Heart right ventricle (tissue), 16 donors: ENCODE measurements at regions not wholly inside any gene's neighbourhood (a gene's known extent, or its start where the extent isn't known, plus 50 kb on each side); places are given as distances from the start of the nearest gene placed in this dataset.

Source experiments
- ATAC-seq, 8 donors: fragments of 200-7000 bp; cut with Tn5 transposase; one replicate each; pipeline ENCODE4 v1.9.1; 2020; ENCODE audit warnings: mild to moderate bottlenecking in 8 of 8, moderate library complexity in 8 of 8, moderate number of reproducible peaks in 1 of 8
- DNase-seq, 2 donors: peaks; one replicate each; pipeline ENCODE4 v3.0.0-alpha.2; 2020
- H3K27ac ChIP-seq, 10 donors: fragments of 200-600 bp; sonication (generic) in 2 of 10; one replicate each; pipeline versions ENCODE4 v1.5.0 to v1.8.0; 2020 to 2022; ENCODE audit warnings: mild to moderate bottlenecking in 3 of 10
- H3K27me3 ChIP-seq, 7 donors: fragments of 200-600 bp; one replicate each; pipeline ENCODE4 v1.8.0; 2021 to 2022; ENCODE audit warnings: mild to moderate bottlenecking in 2 of 7
- H3K36me3 ChIP-seq, 9 donors: fragments of 200-600 bp; sonication (generic) in 1 of 9; one replicate each; pipeline versions ENCODE4 v1.5.0 to v1.8.0; 2020 to 2022; ENCODE audit warnings: mild to moderate bottlenecking in 2 of 9
- H3K4me1 ChIP-seq, 9 donors: fragments of 200-600 bp; sonication (generic) in 1 of 9; one replicate each; pipeline versions ENCODE4 v1.5.0 to v1.8.0; 2020 to 2022; ENCODE audit warnings: mild to moderate bottlenecking in 4 of 9
- H3K4me3 ChIP-seq, 10 donors: fragments of 200-600 bp; sonication (generic) in 2 of 10; one replicate each; pipeline versions ENCODE4 v1.5.0 to v1.8.0; 2020 to 2022; ENCODE audit warnings: mild to moderate bottlenecking in 7 of 10, moderate library complexity in 2 of 10
- H3K9me3 ChIP-seq, 11 donors: fragments of 200-600 bp in 10 of 11; sonication (generic) in 2 of 11; one replicate each; pipeline versions ENCODE4 v1.5.0 to v1.8.0; 2013 to 2022; ENCODE audit warnings: mild to moderate bottlenecking in 2 of 11, control low read depth in 1 of 11, moderate library complexity in 1 of 11
- CTCF ChIP-seq, 9 donors: fragments of 200-600 bp; sonication (generic) in 2 of 9; IDR thresholded peaks; one replicate each; pipeline versions ENCODE4 v1.5.0 to v1.8.0; 2021 to 2022; ENCODE audit warnings: antibody characterized with exemption in 9 of 9, mild to moderate bottlenecking in 5 of 9, moderate library complexity in 1 of 9
- whole genome bisulfite sequencing, 2 donors: extraction: QIAGEN DNeasy Blood & Tissue Kit; methylation state at CpG; one replicate each; pipeline ENCODE4 v1.1.7; 2013; ENCODE audit warnings: inconsistent platforms in 1 of 2; 5-methylcytosine and 5-hydroxymethylcytosine counted together
- intact Hi-C, 10 donors: fragments of 100-400 bp; cut with DNase I; formaldehyde crosslinking; loops; one replicate each; pipeline versions ENCODE4 v1.11.1 to v1.14.2; 2022
- donor health status: Arrhythmogenic right ventricular cardiomyopathy.
- donor health status: ischemic (EF 13 %, LVEDD 7.1; RV severe dilation, severe dysfunction).
- donor health status: healthy with polysubstance abuse.
- donor health status: DM: no; HTN: yes; CAD: no.
- donor health status: DM: no; HTN: no; CAD: no.
- donor health status: ischemic (EF 25% LVEDD 6.9; RV normal size, moderate dysfunction).
- donor health status: ischemic (EF 25% LVEDD 5.7; RV mildly dilated, moderate dysfunction).
- donor health status: healthy.
- donor health status: DM: yes; HTN: yes; CAD: no.
- donor health status: Ischemic cardiomyopathy.
- donor health status: ischemic (EF 35%, LVEDD 5.7; RV mildly dilated, moderate dysfunction).
- donor health status: nonischemic (EF 11% LVEDD 7.7; RV severe dilation, severe dysfunction).
- donor health status: DM: yes; HTN: yes; CAD: no.
- donor health status: PGD.
- donor health status: ischemic (EF 29% LVEDD 5.4; RV normal size, mild dysfunction).
- donor health status: nonischemic (EF 23%, LVEDD 6.1; RV moderate dilation, normal function).

DNA sequence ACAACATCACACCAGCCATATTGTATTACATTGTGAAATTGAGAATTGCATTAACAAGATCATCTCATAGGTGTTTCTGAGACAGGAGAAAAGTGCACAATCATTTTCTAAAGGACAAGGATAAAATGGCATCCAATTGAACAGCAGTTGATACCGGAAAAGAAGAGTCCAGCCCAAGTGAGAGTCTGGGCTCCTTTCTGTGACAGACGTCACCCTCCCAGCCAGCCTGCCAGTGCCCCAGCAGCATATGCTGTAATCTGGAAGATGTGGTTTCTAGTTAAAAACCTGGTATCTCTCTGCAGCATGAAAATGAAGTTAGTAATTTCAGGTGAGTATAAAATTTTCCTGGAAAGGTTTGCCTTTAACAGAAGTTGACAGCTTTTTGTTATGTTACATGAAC, 1531.7 kb upstream of the PIK3C3 start:
- Histone ChIP-seq H3K27me3 (no peaks in the 10 kb centered on the region), H3K4me3 (no peak overlapping the region), H3K4me1 (no peaks in the 10 kb centered on the region), H3K9me3 (peaks cover 0 to 5% (median 0%) of the 10 kb centered on the region in 11 donors), H3K36me3 (no peaks in the 10 kb centered on the region), H3K27ac (no peak overlapping the region)
- intact Hi-C loops, result no loop called here
- no peak for TF ChIP-seq CTCF (IDR thresholded peaks at IDR 0.05)
- no peak for ATAC-seq
- no peak for DNase-seq
- 67 to 79% methylated on average over 2 of the region's 2 CpGs for WGBS, 2 donors

GRCh38 chr18:40420675-40421074, 1534.4 kb upstream of the PIK3C3 start:
- no peak for DNase-seq
- intact Hi-C loops, result no loop called here
- Histone ChIP-seq H3K36me3 (no peaks in the 10 kb centered on the region), H3K4me1 (no peaks in the 10 kb centered on the region), H3K27ac (no peak overlapping the region), H3K4me3 (no peak overlapping the region), H3K9me3 (peaks cover 0 to 5% (median 0%) of the 10 kb centered on the region in 11 donors), H3K27me3 (no peaks in the 10 kb centered on the region)
- ATAC-seq, result no peak
- WGBS, 2 donors, result 58 to 62% methylated on average over 1 of the region's 1 CpG
- no peak for TF ChIP-seq CTCF (IDR thresholded peaks at IDR 0.05)

GRCh38 chr18:40417501-40417900, 1537.5 kb upstream of the PIK3C3 start:
- H3K27ac ChIP-seq, result no peak overlapping the region
- ATAC-seq, result no peak
- H3K4me1 ChIP-seq, result no peaks in the 10 kb centered on the region

DNA sequence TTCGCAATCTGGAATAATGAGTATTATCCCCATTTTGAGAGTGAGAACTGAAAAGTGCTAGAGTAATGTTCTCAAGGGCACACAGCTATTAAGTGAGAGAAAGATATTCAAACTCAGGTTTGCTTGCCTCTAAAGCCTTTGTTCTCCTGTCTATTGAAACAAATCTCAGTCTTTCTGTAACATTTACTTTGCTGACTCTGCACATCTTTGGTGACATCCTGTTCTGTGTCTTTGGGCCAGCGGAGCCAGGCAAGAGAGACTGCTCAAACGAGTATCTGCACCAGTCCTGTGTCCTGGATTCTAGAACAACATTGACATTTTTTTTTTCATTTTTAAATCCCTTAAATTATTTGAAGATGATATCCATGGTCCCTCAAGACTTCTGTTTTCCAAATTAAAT, 1539.2 kb upstream of the PIK3C3 start:
- Histone ChIP-seq H3K9me3 (no peaks in the 10 kb centered on the region), H3K27me3 (no peaks in the 10 kb centered on the region), H3K36me3 (no peaks in the 10 kb centered on the region), H3K27ac (no peak overlapping the region), H3K4me1 (no peaks in the 10 kb centered on the region), H3K4me3 (no peak overlapping the region)
- DNase-seq, result no peak
- ATAC-seq, result no peak
- WGBS, 2 donors, result 48 to 61% methylated on average over 3 of the region's 3 CpGs
- intact Hi-C loops, result no loop called here
- TF ChIP-seq CTCF (IDR thresholded peaks at IDR 0.05), result no peak

More at GRCh38 chr18:40417501-40417900, 1537.5 kb upstream of the PIK3C3 start:
- intact Hi-C loops, result no loop called here
- Histone ChIP-seq H3K27me3 (no peaks in the 10 kb centered on the region), H3K36me3 (no peaks in the 10 kb centered on the region), H3K4me3 (no peak overlapping the region), H3K9me3 (no peaks in the 10 kb centered on the region)
- WGBS, 2 donors, result 57 to 71% methylated on average over 1 of the region's 1 CpG
- no peak for DNase-seq
- TF ChIP-seq CTCF (IDR thresholded peaks at IDR 0.05), result no peak
